ENCODE measurements at regions not wholly inside any gene's neighbourhood (a gene's known extent, or its start where the extent isn't known, plus 50 kb on each side); places are given as distances from the start of the nearest gene placed in this dataset.

DNA sequence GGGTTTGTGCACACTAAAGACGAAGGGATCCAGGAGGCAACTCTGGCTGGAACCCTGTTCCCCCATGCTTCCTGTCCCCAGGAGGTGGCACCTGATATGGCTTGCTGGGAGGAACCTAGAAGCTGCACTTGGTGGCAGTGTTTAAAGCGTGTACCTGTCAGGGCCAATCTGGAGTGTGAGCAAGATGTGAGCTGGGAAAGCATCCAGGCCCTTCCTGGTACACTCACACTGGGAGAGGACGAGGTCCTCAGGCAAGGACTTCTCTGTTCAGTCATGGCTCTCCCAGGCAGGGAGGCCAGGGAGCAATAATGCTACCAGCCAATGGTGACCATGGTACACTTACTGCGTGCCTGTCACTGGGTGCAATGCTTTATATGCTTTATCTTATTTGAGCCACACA is 130.7 kb upstream of the NECTIN1 start:
- H3K36me3 Mint-ChIP-seq = no peaks in the 10 kb centered on the region
- no peak overlapping the region for H3K27ac Mint-ChIP-seq
- Histone ChIP-seq H3K4me3 (ENCODE audit: low read length) (no peak overlapping the region), H3K36me3 (ENCODE audit: control insufficient read depth, insufficient read depth, low read length) (no peaks in the 10 kb centered on the region), H3K9me3 (ENCODE audit: control insufficient read depth, insufficient read depth, low read length) (no peaks in the 10 kb centered on the region), H3K4me1 (ENCODE audit: control insufficient read depth, insufficient read depth, low read length) (no peaks in the 10 kb centered on the region), H3K27me3 (ENCODE audit: control insufficient read depth, insufficient read depth, low read length) (peaks cover 4% of the 10 kb centered on the region), H3K27ac (ENCODE audit: low read length) (no peak overlapping the region)
- no peak overlapping the region for H3K4me3 Mint-ChIP-seq
- ATAC-seq = no peak
- H3K27me3 Mint-ChIP-seq (ENCODE audit: low read depth in 2 of 2) = peaks cover 31 to 36% of the 10 kb centered on the region in 2 donors
- H3K4me1 Mint-ChIP-seq = no peaks in the 10 kb centered on the region
- WGBS (ENCODE audit: insufficient coverage) = 75% methylated on average over 4 of the region's 4 CpGs
- DNase-seq = no peak
- intact Hi-C loops (cut with micrococcal nuclease) = no loop called here
- H3K9me3 Mint-ChIP-seq = no peaks in the 10 kb centered on the region
- TF ChIP-seq, protein P1, sequence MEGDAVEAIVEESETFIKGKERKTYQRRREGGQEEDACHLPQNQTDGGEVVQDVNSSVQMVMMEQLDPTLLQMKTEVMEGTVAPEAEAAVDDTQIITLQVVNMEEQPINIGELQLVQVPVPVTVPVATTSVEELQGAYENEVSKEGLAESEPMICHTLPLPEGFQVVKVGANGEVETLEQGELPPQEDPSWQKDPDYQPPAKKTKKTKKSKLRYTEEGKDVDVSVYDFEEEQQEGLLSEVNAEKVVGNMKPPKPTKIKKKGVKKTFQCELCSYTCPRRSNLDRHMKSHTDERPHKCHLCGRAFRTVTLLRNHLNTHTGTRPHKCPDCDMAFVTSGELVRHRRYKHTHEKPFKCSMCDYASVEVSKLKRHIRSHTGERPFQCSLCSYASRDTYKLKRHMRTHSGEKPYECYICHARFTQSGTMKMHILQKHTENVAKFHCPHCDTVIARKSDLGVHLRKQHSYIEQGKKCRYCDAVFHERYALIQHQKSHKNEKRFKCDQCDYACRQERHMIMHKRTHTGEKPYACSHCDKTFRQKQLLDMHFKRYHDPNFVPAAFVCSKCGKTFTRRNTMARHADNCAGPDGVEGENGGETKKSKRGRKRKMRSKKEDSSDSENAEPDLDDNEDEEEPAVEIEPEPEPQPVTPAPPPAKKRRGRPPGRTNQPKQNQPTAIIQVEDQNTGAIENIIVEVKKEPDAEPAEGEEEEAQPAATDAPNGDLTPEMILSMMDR (IDR thresholded peaks at IDR 0.05) = no peak

DNA sequence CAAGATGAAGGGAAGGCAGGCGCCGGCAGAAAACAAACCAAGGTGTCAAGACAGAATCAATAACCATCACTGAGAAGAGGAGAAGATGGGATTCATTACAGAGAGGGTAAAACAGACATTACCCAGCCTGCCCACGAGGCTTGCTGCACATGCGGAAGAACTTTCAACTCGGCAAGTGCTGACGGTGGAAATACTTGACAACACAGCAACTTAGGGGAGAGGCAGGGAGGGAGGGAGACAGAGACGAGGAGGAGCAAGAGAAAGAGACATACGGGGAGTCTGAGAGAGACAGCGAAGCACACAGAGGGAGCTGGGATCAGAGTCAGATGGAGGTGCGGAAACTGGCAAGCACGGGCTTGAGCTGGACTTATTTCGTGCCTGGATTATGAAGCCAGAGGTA is 129.3 kb upstream of the NECTIN1 start:
- no peaks in the 10 kb centered on the region for H3K36me3 ChIP-seq (ENCODE audit: control insufficient read depth, insufficient read depth, low read length)
- no peaks in the 10 kb centered on the region for H3K9me3 ChIP-seq (ENCODE audit: control insufficient read depth, insufficient read depth, low read length)
- no peak overlapping the region for H3K4me3 ChIP-seq (ENCODE audit: low read length)
- no peak for DNase-seq
- TF ChIP-seq, protein P1 (IDR thresholded peaks at IDR 0.05) = no peak
- Mint-ChIP-seq H3K27me3 (ENCODE audit: low read depth in 2 of 2) (peaks cover 31 to 41% of the 10 kb centered on the region in 2 donors), H3K4me1 (no peaks in the 10 kb centered on the region), H3K27ac (no peak overlapping the region), H3K36me3 (no peaks in the 10 kb centered on the region), H3K9me3 (no peaks in the 10 kb centered on the region), H3K4me3 (no peak overlapping the region)
- ATAC-seq = no peak
- no peak overlapping the region for H3K27ac ChIP-seq (ENCODE audit: low read length)
- intact Hi-C loops (cut with micrococcal nuclease) = no loop called here
- WGBS (ENCODE audit: insufficient coverage) = 63% methylated on average over 12 of the region's 12 CpGs
- H3K4me1 ChIP-seq (ENCODE audit: control insufficient read depth, insufficient read depth, low read length) = no peaks in the 10 kb centered on the region
- peaks cover 4% of the 10 kb centered on the region for H3K27me3 ChIP-seq (ENCODE audit: control insufficient read depth, insufficient read depth, low read length)

DNA sequence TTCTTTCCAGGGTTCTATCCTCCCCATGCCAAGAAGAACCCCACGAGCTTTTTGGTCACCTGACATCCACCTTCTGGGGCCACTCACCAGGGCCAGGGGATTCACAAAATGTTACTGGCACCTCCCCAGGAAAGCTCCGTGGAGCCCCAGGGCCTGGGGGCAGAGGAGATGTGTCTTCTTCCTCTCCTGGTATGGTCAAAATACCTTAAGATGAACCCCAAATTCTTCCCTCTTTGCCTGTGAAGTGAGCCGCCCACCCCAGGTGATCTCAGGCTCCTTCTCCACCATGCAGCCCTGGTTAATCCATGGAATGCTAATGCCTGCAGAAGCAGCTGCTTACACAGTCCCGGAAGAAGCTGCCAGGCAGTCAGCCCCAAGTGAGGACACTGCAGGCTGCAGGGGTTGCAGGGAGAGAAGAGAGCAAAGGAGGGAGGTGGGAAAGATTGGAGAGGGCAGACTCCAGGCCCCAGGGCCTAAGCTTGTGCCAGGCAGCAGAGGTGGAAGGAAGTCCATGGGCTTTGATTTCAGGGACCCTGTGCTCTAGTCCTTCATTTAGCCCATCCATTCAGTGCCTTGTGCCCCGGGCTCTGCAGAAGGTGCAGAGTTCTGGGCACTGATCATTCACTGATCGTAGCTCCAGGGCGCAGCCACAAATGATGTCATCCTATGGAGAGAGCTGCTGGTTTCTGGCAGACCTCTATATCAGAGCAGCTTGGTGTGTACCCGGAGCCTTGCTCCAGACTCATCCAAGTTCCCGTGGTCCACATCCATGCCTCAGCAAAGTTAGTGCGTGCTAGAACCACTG is 127.9 kb upstream of the NECTIN1 start:
- DNase-seq = no peak
- TF ChIP-seq, protein P1 (IDR thresholded peaks at IDR 0.05) = no peak
- WGBS (ENCODE audit: insufficient coverage) = 79% methylated on average over 8 of the region's 10 CpGs
- Histone ChIP-seq H3K9me3 (ENCODE audit: control insufficient read depth, insufficient read depth, low read length) (no peaks in the 10 kb centered on the region), H3K4me3 (ENCODE audit: low read length) (no peak overlapping the region), H3K27ac (ENCODE audit: low read length) (no peak overlapping the region), H3K36me3 (ENCODE audit: control insufficient read depth, insufficient read depth, low read length) (no peaks in the 10 kb centered on the region), H3K27me3 (ENCODE audit: control insufficient read depth, insufficient read depth, low read length) (peaks cover 4% of the 10 kb centered on the region), H3K4me1 (ENCODE audit: control insufficient read depth, insufficient read depth, low read length) (no peaks in the 10 kb centered on the region)
- no peaks in the 10 kb centered on the region for H3K4me1 Mint-ChIP-seq
- H3K36me3 Mint-ChIP-seq = no peaks in the 10 kb centered on the region
- no peaks in the 10 kb centered on the region for H3K9me3 Mint-ChIP-seq
- H3K27me3 Mint-ChIP-seq (ENCODE audit: low read depth in 2 of 2) = peaks cover 26 to 41% of the 10 kb centered on the region in 2 donors
- no peak overlapping the region for H3K27ac Mint-ChIP-seq
- intact Hi-C loops (cut with micrococcal nuclease) = no loop called here
- ATAC-seq = no peak
- no peak overlapping the region for H3K4me3 Mint-ChIP-seq

DNA sequence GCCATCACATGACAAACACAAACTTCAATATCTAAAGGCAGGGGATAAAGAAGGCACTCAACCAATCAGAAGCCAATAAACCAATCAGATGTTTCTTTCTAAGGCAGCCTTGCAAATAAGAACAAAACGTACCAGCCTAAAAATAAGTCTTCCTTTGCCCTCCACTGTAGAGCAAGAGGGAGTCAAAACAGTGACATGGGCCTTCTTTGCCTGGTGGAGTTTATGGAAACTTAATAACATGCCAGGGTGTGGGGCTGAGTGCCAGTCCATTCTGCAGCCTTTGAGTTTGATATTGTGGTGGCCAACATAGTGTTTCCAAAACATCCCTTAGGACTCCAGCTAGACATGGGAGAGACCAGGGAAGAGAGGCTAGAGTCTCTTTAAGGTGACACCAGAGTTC is 126.1 kb upstream of the NECTIN1 start:
- H3K36me3 Mint-ChIP-seq = no peaks in the 10 kb centered on the region
- Histone ChIP-seq H3K4me3 (ENCODE audit: low read length) (no peak overlapping the region), H3K4me1 (ENCODE audit: control insufficient read depth, insufficient read depth, low read length) (no peaks in the 10 kb centered on the region), H3K27me3 (ENCODE audit: control insufficient read depth, insufficient read depth, low read length) (peaks cover 4% of the 10 kb centered on the region), H3K9me3 (ENCODE audit: control insufficient read depth, insufficient read depth, low read length) (no peaks in the 10 kb centered on the region), H3K27ac (ENCODE audit: low read length) (no peak overlapping the region), H3K36me3 (ENCODE audit: control insufficient read depth, insufficient read depth, low read length) (no peaks in the 10 kb centered on the region)
- ATAC-seq (no peak), DNase-seq (no peak)
- H3K27me3 Mint-ChIP-seq (ENCODE audit: low read depth in 2 of 2) = peaks cover 22 to 41% of the 10 kb centered on the region in 2 donors
- no peak overlapping the region for H3K27ac Mint-ChIP-seq
- WGBS (ENCODE audit: insufficient coverage) = 13% methylated on average over 1 of the region's 1 CpG
- no peaks in the 10 kb centered on the region for H3K4me1 Mint-ChIP-seq
- H3K4me3 Mint-ChIP-seq = no peak overlapping the region
- intact Hi-C loops (cut with micrococcal nuclease) = no loop called here
- H3K9me3 Mint-ChIP-seq = no peaks in the 10 kb centered on the region
- TF ChIP-seq, protein P1 (IDR thresholded peaks at IDR 0.05) = no peak
